HG02623 (cell line): ENCODE measurements at regions not wholly inside any gene's neighbourhood (a gene's known extent, or its start where the extent isn't known, plus 50 kb on each side); places are given as distances from the start of the nearest gene placed in this dataset.

Experiments used
- ATAC-seq: cut with Tn5 transposase; IDR thresholded peaks from one replicate; pipeline ENCODE4 v1.9.1; 2021; ENCODE audit warnings: moderate library complexity; ENCODE audit not compliant: unreplicated experiment

DNA sequence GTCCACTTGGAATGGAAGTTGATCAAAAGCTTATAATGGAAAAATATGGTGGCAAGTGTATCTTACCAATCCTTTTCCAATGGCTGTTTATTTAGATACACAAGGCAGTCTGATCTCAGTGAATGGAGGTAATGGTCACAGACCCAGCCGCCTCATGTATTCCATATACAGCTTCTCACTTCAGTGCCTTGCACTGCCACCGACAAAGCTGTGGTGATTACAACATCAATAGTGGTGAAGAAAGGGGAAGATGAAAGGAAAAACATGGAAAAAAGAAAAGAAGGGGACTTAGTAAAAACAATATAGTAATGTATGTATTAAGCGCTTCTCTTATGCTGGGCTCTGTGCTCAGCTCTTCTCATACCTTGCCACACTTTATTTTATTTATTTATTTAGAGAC is 297.3 kb upstream of the RASA1 start:
- ATAC-seq: no peak

DNA sequence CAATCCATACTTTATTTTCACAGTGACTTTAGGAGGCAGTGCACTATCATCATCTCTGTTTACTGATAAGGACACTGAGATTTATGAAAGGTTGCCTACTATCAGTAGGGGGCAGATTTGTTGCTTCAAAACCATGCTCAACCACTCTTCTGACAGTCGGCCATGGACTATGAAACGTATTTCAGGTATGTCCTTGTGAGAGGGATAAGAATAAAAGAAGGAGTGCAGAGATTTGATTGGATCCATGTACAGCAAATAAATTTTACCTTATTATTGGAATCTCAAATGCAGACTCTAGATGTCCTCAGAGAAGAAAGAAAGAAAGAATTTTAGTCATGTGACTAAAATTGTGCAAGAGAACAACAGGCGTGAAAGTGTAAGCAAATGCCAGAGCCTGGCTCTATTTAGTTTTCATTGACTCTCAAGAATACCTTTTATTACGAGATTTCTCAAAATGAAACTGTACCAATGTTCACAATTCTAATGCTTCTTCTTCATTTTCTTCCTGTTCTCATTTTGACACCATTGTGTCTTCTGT is 296.6 kb upstream of the RASA1 start:
- peak; percentile 71 for ATAC-seq

DNA sequence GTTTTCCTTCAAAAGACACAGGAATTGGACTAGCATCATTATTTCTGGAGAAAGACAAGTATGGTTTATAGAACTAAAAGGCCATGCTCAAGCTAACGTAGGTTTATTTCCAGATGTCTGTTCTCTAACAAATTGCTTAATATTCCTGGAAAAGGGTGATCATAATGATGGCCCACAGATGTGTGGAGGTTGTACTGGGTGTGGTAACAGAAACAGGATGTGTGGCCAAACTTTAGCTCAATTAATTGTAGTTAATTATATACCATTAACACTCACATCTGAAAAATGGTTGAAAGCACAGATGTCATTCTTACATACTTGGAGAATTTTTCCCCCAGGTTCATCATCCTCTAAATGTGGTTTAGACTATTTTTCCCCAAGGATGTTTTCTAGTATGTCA is 292.7 kb upstream of the RASA1 start:
- no peak for ATAC-seq

DNA sequence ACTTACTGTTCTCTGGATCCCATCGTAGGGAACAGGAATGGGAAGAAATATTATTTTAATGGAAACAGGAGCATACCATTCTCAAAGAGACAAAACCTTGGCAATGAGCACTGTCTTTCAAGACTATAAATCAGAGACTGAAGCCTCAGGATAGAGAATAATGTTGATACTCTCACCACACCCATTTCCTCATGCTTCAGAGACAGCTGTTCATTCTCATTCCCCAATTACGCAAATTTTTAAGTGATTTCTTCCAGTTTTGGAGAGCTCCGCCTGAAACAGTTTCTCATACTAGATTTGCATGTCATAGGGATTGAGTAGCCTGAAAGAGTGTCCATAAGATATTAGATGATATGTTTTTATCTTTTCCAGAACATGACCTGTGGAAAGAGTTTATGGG is 290.5 kb upstream of the RASA1 start:
- ATAC-seq: no peak

DNA sequence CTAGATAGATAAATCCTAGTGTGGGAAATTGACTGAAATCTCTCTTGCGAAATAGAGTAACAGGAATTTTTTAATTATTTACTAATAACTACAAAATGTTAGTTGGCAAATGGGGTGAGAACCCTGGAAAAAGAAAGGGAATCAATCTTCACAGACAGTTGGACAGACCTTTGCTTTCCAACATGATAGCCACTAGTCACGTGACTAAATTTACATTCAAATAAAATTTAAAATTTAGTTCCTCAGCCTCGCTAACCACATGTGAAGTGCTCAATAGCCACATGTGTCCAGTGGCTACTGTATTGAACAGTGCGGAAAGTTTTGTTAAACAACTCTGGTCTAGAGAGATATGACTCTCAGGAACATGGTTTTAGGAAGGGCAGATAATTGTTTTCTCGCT is 289.9 kb upstream of the RASA1 start:
- no peak for ATAC-seq

DNA sequence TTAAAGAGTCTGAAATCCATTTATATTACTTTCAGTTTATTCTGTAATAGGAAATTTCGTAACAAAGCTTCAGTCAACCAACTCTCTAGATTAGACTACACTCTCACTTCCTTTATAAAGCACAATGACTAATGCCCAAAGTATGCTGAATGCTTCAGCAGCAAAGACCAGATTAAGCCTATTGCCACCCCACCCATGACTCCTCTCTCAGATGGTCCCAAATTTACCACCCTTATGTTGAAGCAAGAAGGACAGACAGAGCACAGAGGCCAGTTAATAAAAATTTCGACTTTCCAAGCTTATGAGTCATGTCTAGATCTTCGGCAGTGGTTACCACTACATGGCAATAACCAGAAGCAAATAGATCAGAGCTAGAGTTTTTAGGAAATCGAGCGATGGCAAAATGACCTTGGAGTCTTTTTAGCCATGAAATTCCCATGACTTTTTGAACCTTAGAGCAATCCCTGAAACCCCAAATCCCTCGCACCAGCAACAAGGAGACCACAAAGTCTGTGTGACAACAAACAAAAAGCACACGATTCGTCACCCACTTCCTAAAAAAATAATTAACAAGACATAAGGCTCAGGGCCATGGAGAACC is 287.8 kb upstream of the RASA1 start:
- ATAC-seq: no peak

DNA sequence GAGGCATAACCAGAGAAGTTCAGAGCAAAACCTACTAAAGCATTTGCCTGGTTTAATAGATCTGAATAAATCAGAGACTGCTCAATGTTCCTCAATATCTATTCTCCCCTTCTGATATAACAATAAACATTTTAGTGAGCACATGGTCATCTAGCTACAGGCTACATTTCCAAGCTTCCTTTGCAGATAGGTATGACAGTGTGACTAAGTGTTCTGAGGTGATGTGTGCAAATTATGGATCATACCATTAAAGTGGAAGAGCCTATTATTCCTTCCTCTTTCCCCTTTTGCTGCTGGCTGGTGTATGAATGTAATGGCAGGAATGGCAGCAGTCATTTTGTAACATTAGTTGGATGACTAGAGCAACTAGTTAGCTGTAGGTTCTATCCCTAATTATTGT is 285.8 kb upstream of the RASA1 start:
- no peak for ATAC-seq

DNA sequence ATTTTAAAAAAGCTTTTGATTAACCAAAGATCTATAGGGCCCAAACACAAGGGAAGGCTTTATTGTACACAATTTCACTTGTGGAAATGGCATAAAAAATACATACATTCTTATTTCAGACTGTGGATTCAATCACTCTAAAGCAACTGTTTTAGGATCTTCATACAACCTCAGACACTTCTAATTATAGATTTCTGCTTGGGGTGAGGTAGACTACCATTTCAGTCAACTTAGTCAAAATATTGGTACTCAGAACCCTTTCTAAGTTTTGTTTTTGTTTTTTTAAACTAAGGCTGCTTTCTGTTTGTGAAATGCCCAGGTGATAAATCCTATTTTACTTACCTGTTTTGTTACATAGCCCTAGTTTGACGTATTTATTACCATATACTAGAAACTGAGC is 284.5 kb upstream of the RASA1 start:
- ATAC-seq: no peak

DNA sequence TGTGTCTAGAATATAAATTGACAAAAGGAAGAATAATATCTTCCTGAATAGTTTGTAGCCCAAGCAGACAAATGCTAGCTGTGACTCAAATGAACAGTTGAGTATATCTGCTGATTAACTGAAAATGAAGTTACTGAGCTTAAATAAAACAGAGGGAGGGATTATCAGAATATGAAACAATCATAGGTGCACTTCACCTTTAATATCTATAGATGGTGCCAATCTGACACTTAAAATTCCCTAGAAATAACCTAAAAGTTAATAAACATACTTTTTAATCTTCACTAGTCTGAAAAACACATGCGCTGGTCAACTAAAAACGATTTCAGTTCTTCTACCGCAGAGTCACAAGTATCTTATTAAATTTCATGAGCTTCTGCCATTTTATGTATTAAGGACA is 280.8 kb upstream of the RASA1 start:
- ATAC-seq: no peak

DNA sequence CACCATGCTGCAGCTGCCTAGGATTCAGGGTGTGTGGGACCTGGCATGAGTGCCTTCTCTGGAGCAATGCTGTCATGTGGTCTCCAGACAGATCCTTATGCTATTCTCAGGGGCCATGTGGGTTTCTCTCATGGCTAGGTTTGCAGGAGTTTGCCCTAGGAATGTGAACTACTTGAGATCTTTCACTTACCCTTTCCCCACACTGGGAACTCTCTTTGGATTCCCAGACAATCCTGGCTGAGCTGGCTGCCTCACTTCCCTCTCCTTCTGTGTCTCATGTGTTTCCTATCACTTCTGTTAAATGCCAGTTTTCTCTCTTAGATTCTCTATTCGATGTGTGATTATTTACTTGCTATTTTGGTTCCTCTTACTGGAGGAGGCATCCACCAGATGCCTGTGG is 270.2 kb upstream of the RASA1 start:
- no peak for ATAC-seq

DNA sequence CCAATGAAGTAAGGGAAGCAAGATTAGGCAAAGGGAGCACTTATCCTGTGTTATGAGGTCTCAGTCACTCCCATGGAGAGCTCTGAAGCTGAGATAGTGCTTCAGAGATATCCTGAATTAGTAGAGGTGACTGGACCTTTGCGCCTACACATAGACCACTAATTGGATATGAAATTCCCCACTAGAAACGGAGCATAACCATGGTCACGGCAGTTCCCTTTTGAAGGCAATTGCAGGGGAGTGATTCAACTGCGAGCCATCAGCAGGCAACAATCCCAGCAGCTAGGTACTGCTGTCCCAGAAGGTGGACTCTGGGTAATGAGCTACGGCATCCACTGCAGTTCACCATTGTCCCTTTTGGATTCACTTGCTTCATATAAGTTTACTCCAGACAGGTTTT is 267.7 kb upstream of the RASA1 start:
- no peak for ATAC-seq

DNA sequence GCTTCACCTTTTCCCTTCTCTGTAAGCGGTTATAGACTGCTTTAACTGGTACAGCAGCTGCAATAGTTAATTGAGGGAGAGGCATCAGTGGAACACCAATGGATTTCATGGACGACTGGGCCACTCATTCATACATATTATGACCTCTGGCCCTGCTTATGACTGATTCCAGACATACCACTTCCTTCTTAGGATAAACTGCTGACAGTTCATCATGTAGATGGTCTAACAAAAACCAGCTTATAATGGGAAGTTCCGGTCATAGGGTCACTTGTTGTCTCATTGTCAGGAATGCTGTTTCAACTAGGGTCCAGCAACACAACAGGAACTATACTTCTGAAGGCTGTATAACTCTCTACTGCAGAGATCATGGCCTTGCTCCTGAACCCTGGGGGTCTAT is 265.2 kb upstream of the RASA1 start:
- no peak for ATAC-seq

DNA sequence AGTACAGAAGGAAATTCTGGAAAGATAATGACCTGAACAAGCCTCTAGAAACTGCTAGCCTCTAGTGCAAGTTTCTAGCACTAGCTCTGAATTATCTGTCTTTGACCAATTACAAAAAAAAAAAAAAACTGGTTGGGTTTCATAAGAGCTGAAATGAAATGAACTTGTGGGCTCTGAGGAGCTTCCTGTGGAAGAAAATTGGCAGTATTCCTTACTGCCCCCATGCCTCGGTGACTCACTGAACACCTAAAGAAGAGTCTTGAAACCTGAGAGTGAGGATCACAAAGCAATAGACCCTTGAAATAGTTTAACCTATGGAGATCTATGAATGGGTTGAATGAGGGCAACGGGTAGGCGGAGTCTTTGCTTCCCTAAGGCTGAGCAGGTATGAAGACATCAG is 263.6 kb upstream of the RASA1 start:
- ATAC-seq: no peak

DNA sequence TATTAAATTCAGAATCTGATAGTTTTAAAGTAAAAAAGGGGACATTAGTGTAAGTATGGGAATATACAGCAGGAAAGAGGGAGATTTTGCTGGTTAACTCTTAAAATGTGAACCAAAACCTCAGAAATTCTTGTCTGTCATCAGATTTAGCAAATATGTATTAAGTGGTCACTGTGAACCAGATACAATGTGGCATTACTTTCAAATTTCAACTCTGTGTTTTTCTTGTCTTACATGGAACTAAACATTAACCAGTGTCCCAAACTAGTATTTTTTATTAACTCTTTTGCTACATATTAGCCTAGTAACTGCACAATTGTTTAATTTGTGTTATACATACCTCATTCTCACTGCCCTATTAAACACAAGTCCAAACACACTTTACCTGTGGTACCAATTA is 259.9 kb upstream of the RASA1 start:
- no peak for ATAC-seq

DNA sequence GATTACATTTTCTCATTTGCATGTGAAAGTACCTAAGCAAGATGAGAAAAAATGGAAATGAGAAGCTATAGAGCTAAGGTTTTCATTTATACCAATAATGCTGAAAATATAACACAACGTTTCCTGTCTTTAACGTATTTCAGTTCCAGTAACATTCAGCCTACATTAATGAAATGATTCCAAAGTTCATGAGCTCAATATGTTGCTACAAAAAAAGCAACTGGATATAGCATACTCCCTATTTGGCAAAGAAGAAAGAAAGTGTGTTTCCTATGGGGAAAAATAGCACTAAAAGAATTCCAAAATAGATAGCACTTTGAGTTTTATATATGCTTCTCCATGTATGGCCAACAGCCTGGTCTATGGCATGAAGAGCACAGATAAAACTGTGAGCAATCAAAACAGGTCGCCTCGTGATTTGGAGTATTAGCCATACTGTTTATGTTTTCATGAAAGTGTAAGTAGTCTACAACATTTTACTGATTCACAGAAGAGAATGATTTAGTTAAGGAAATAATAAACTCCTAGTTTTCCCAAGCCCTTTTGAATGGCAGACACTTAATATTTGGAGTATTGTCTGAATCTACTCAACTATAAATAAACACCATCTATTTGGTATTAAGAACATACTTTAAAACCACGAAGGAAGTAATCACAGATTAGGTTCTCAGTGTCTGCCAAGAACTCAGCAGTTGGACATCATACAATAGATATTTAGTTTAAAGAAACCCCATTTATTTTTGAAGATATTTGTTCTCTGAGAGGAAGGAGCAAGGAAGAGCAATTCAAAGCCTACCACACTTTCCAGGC is 258.7 kb upstream of the RASA1 start:
- no peak for ATAC-seq

DNA sequence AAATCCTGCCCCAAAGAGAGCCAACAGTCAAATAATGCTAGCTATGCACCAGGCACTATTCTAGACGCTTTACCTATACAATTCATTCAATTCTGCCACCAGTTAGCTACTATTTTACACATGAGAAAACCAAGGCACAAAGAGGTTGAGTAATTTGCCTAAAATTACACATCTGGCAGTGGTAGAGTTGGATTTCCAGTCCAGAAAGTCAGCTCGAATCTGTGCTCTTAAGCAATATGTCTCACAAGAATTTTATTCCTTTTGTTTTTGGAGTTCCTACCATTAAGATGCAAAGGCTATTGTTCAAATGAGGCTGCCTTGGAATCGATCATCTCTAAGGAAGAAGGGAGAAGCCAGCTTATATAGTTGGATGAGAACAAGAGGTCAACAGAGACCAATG is 256.9 kb upstream of the RASA1 start:
- no peak for ATAC-seq

DNA sequence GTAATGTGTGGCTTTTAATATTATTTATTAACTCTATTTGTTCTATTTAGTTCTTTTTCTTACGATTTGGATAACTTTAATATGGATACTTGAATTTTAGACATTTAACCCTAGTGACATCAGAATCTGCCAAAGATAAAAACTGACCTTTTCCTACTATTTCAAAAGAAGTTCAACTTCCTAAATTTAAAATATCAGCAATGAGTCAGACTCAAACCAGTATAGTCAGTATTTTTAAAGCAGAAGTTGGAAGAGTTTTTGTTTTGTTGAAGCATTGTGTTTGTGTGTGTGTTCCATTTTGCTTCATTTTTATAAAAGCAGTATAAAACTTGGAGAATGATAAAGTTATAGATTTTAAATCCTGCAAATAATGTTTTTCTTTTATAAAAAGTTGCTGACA is 251.8 kb upstream of the RASA1 start:
- ATAC-seq: no peak

DNA sequence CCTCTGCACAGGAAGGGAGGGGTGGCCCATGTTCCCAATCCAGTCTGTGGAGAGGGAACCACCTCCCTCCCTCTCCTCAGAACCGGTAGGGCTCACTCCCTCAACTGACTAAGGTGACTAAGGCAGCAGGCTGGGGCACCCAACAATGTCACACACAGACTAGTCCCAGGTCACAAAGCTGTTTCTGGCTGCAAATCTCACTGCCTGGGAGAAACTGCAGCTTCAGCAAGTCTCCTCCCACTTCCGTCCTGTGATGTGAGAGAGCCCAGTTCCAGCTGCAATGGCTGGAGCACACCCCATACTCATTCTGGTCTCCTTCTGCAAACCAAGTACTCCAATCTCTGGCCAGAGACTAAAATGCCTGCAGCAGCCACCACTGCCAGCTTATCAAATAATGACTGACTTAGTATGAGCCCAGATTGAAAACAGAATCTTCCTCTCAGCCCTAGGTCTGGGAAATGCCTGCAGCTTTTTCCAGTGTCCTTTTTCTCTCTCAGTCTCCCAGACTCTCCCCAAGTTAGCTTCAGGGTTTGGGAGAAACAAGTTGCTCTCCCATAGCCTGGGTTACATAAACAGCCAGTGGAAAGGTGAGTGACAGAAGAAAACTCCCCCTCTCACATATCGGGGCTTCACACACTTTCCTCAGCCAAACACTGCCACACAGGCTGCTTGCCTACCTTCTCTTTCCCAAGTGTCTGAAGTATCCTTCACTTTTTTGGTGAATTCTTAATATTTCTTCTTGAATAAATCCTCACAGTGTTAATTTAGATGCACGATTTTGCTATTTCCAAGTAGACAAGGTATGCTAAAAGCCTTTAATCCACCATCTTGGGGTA is 247.4 kb upstream of the RASA1 start:
- peak; percentile 92 for ATAC-seq

DNA sequence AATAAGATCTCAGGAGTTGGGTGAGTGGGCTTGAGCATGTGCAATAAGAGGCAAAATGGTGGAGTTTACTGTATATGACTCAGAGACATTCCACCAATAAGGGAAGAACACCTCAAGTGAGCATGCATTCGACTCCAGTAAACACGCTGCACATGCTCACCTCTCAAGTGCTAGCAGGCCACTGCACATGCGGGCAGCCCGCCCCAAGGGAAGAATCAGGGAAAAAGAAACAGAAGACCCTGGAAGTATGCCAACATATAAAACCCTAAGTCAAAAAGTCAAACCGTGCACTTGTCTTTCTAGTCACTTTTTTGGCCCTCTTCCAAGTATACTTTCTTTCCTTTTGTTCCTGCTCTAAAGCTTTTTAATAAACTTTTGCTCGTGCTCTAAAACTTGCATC is 245.3 kb upstream of the RASA1 start:
- no peak for ATAC-seq

DNA sequence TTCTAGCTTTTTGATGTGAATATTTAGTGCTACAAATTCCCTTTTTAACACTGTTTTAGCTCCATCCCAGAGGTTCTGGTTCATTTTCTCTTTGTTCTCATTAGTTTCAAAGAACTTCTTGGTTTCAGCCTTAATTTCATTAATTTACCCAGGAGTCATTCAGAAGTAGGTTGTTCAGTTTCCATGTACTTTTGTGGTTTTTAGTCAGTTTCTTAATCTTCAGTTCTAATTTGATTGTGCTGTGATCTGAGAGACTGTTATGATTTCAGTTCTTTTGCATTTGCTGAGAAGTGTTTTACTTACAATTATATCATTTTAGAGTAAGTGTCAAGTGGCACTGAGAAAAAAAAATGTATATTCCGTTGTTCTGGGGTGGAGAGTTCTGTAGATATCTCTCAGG is 240.1 kb upstream of the RASA1 start:
- ATAC-seq: no peak

DNA sequence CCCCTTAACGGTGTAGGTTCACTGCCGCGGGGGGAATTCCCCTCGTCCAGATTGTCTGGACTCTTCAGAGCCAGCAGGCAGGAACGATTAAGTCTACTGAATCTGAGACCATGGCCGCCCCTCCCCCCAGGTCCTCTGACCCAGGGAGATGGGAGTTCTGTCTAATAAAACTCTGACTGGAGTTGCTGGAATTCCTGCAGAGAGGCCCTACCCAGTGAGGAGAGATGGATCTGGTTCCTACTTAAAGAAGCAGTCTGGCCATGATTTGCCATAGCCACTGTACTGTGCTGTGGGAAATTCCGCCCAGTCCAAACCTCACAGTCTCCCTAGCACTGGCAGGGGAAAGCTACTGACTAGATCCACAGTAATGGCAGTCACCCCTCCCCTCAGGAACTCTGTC is 237.7 kb upstream of the RASA1 start:
- ATAC-seq: no peak

DNA sequence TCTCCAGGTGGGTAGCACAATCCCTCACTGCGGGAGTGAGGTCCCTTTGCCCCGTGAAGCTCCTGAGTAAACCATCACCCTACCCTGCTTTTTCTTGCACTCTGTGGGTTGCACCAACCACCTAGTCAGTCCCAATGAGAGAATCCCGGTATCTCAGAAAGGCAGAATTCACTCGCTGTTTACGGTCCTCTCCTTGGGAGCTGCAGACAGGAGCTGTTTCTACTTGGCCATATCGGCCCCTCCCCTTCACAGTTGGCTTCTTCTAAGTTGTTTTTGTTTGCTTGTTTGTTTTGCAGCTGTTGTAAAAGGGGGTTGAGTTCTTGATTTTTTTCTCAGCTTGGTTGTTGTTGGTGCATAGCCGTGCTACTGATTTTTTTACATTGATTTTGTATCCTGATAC is 237.0 kb upstream of the RASA1 start:
- no peak for ATAC-seq
